ENCODE measurements at regions not wholly inside any gene's neighbourhood (a gene's known extent, or its start where the extent isn't known, plus 50 kb on each side); places are given as distances from the start of the nearest gene placed in this dataset.
A peak's percentile ranks its signal among the peaks of the same experiment; 100 is the strongest.
"Not testable (repeated sequence)": the region's sequence is repeated elsewhere in the genome, so short reads cannot be mapped to it uniquely, and the experiment has no call there.

DNA sequence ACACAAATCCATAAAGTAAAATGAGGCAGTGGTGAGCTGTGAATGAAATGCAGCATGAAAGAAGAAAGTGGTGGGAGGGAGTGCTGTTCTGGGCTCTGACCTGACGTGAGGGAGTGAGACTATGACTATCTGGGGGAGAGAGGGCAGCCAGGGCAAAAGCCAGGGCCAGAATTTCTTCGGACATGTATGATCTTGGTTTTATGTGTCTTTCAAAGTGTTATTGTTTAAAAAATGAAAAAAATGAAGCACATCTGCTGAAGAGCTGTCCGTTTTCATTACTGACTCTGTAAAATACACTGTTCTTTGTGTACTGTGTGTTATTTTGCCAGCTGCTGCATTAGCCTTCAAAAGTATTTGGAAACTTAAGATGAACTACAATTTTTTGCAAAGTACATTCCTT lies 70.2 kb upstream of the KLF14 start:
- no peaks in the 10 kb centered on the region for H3K4me1 Mint-ChIP-seq (ENCODE audit: low read depth)
- peaks cover 5% of the 10 kb centered on the region for H3K27me3 Mint-ChIP-seq
- TF ChIP-seq, protein P1, sequence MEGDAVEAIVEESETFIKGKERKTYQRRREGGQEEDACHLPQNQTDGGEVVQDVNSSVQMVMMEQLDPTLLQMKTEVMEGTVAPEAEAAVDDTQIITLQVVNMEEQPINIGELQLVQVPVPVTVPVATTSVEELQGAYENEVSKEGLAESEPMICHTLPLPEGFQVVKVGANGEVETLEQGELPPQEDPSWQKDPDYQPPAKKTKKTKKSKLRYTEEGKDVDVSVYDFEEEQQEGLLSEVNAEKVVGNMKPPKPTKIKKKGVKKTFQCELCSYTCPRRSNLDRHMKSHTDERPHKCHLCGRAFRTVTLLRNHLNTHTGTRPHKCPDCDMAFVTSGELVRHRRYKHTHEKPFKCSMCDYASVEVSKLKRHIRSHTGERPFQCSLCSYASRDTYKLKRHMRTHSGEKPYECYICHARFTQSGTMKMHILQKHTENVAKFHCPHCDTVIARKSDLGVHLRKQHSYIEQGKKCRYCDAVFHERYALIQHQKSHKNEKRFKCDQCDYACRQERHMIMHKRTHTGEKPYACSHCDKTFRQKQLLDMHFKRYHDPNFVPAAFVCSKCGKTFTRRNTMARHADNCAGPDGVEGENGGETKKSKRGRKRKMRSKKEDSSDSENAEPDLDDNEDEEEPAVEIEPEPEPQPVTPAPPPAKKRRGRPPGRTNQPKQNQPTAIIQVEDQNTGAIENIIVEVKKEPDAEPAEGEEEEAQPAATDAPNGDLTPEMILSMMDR (IDR thresholded peaks at IDR 0.05; ENCODE audit: unreplicated experiment) = no peak
- no peak overlapping the region for H3K4me3 Mint-ChIP-seq (ENCODE audit: low read depth)
- no peaks in the 10 kb centered on the region for H3K36me3 Mint-ChIP-seq (ENCODE audit: insufficient read depth)
- no peak for DNase-seq (ENCODE audit: low spot score, unreplicated experiment)
- H3K27ac Mint-ChIP-seq = no peak overlapping the region
- no peaks in the 10 kb centered on the region for H3K9me3 Mint-ChIP-seq (ENCODE audit: low read depth)

DNA sequence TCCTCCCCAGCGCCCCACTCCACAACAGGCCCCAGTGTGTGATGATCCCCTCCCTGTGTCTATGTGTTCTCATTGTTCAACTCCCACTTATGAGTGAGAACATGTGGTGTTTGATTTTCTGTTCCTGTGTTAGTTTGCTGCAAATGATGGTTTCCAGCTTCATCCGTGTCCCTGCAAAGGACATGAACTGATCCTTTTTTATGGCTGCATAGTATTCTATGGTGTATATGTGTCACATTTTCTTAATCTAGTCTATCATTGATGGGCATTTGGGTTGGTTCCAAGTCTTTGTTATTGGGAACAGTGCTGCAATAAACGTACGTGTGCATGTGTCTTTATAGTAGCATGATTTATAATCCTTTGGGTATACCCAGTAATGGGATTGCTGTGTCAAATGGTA lies 78.8 kb upstream of the KLF14 start:
- H3K4me3 Mint-ChIP-seq (ENCODE audit: low read depth); H3K36me3 Mint-ChIP-seq (ENCODE audit: insufficient read depth); H3K4me1 Mint-ChIP-seq (ENCODE audit: low read depth); H3K27me3 Mint-ChIP-seq; DNase-seq (ENCODE audit: low spot score, unreplicated experiment); H3K9me3 Mint-ChIP-seq (ENCODE audit: low read depth): not testable (repeated sequence)
- peak overlapping the region; percentile 3 for H3K27ac Mint-ChIP-seq

DNA sequence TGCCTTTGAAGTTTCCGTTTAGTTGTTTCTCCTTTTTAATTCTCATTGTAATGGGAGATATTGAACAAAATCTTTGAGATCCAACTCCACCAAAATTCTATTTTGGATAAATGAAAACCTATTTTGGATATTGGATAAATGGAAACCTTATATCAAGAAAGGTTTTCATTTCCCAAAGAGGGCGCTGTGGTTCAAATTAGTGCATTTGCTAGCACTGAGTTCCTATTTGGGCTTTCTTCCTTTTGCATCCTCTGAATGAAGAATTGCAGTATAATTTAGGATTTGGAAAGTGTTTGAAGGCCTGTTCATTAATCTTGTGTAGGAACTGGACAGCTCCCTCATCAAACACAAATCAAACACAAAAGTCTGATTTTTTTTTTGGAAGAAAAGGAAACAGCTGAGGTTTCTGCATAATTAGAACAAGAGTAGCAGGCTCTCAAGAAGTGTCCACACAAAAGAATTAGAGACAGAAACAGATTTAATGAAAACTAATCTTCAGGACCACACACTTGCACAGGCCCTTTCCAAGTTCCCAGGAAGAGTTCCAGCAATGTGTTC lies 80.8 kb upstream of the KLF14 start:
- no peak for DNase-seq (ENCODE audit: low spot score, unreplicated experiment)
- no peaks in the 10 kb centered on the region for H3K36me3 Mint-ChIP-seq (ENCODE audit: insufficient read depth)
- H3K4me1 Mint-ChIP-seq (ENCODE audit: low read depth) = no peaks in the 10 kb centered on the region
- TF ChIP-seq, protein P1 (IDR thresholded peaks at IDR 0.05; ENCODE audit: unreplicated experiment) = peak; percentile 29
- H3K4me3 Mint-ChIP-seq (ENCODE audit: low read depth) = no peak overlapping the region
- no peaks in the 10 kb centered on the region for H3K9me3 Mint-ChIP-seq (ENCODE audit: low read depth)
- H3K27ac Mint-ChIP-seq = no peak overlapping the region
- H3K27me3 Mint-ChIP-seq = no peaks in the 10 kb centered on the region

DNA sequence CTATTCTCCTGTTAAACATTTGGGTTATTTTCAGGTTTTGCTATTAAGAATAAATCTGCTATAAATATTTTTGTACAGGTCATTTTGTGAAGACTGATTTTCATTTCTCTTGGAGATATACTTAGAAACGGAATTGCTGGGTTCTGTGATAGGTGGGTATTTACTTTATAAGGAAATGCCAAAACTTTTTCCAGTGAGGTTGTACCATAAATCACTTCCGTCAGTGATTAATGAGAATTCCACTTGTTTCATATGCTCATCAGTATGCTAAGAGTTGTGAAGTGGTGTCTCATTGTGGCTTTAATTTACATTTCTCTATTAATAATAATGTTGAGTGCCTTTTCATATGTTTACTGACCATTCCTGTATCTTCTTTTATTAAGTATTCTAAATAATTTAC lies 84.0 kb upstream of the KLF14 start:
- TF ChIP-seq, protein P1 (IDR thresholded peaks at IDR 0.05; ENCODE audit: unreplicated experiment) = no peak
- H3K36me3 Mint-ChIP-seq (ENCODE audit: insufficient read depth) = no peaks in the 10 kb centered on the region
- no peaks in the 10 kb centered on the region for H3K9me3 Mint-ChIP-seq (ENCODE audit: low read depth)
- no peak for DNase-seq (ENCODE audit: low spot score, unreplicated experiment)
- H3K4me1 Mint-ChIP-seq (ENCODE audit: low read depth) = no peaks in the 10 kb centered on the region
- no peaks in the 10 kb centered on the region for H3K27me3 Mint-ChIP-seq
- H3K27ac Mint-ChIP-seq = no peak overlapping the region
- no peak overlapping the region for H3K4me3 Mint-ChIP-seq (ENCODE audit: low read depth)

DNA sequence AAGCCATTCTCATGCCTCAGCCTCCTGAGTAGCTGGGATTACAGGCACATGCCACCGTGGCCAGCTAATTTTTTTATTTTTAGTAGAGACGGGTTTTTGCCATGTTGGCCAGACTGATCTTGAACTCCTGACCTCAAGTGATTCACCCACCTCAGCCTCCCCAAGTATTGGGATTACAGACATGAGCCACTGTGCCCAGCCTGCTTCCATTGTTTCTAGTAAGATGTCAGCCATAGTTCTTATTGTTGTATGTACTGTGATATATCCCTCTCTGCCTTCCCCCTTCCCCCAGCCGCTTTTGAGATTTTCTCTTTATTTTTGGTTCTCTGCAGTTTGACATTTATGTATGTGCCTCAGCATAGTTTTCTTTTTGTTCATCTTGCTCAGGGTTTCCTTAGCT lies 87.9 kb upstream of the KLF14 start:
- Mint-ChIP-seq H3K36me3 (ENCODE audit: insufficient read depth) (no peaks in the 10 kb centered on the region), H3K27ac (no peak overlapping the region), H3K27me3 (no peaks in the 10 kb centered on the region), H3K4me3 (ENCODE audit: low read depth) (no peak overlapping the region), H3K4me1 (ENCODE audit: low read depth) (no peaks in the 10 kb centered on the region), H3K9me3 (ENCODE audit: low read depth) (peaks cover 12% of the 10 kb centered on the region)
- TF ChIP-seq, protein P1 (IDR thresholded peaks at IDR 0.05; ENCODE audit: unreplicated experiment) = no peak
- DNase-seq (ENCODE audit: low spot score, unreplicated experiment) = no peak

DNA sequence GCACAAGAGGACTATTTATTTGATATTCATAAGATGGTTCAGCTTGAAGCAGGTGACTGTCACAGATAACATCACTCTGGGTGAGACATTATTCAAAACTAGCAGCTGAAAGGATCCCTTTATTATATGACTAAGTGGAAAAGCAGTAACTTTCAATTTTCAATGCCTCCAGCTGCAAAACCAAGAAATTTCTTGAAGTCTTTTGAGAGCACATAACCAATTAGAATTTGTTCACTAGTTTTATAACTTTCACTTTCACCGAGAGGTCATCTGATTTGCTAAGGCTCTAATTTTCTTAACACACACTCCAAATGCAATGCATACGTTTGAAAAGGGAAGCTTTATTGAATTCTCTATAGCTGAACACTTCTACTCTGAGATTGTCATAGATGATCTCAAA lies 88.6 kb upstream of the KLF14 start:
- H3K4me1 Mint-ChIP-seq (ENCODE audit: low read depth) = no peaks in the 10 kb centered on the region
- no peak for DNase-seq (ENCODE audit: low spot score, unreplicated experiment)
- TF ChIP-seq, protein P1 (IDR thresholded peaks at IDR 0.05; ENCODE audit: unreplicated experiment) = no peak
- H3K4me3 Mint-ChIP-seq (ENCODE audit: low read depth) = no peak overlapping the region
- no peaks in the 10 kb centered on the region for H3K36me3 Mint-ChIP-seq (ENCODE audit: insufficient read depth)
- H3K27ac Mint-ChIP-seq = no peak overlapping the region
- H3K27me3 Mint-ChIP-seq = no peaks in the 10 kb centered on the region
- peaks cover 19% of the 10 kb centered on the region for H3K9me3 Mint-ChIP-seq (ENCODE audit: low read depth)
